HEK293T (cell line): ENCODE measurements at regions not wholly inside any gene's neighbourhood (a gene's known extent, or its start where the extent isn't known, plus 50 kb on each side); places are given as distances from the start of the nearest gene placed in this dataset.

Experiments
- FOXK2 ChIP-seq: fragments of 450-650 bp; IDR thresholded peaks from 2 replicates; pipeline ENCODE4 v1.6.1; 2016; ENCODE audit warnings: mild to moderate bottlenecking
- FOXM1 ChIP-seq: fragments of 450-650 bp; IDR thresholded peaks from 2 replicates; pipeline ENCODE4 v1.6.1; 2017; ENCODE audit warnings: mild to moderate bottlenecking, borderline replicate concordance
- L3MBTL2 ChIP-seq: fragments of 450-650 bp; conservative IDR thresholded peaks from 2 replicates; pipeline ENCODE4 v1.6.1; 2016; ENCODE audit warnings: mild to moderate bottlenecking
- PKNOX1 ChIP-seq: fragments of 450-650 bp; IDR thresholded peaks from 2 replicates; pipeline ENCODE4 v1.6.1; 2016
- SP1 ChIP-seq: fragments of 450-650 bp; IDR thresholded peaks from 2 replicates; pipeline ENCODE4 v1.6.1; 2017
- TARDBP ChIP-seq: fragments of 450-650 bp; IDR thresholded peaks from 2 replicates; pipeline ENCODE4 v1.6.1; 2016
- ZNF384 ChIP-seq: fragments of 450-650 bp; IDR thresholded peaks from 2 replicates; pipeline ENCODE4 v1.6.1; 2016

GRCh38 chrX:113849408-113849807 lies 734.5 kb upstream of the HTR2C start:
- no peak for TF ChIP-seq PKNOX1
- no peak for TF ChIP-seq SP1
- no peak for TF ChIP-seq L3MBTL2
- no peak for TF ChIP-seq FOXM1
- TF ChIP-seq ZNF384, result no peak
- no peak for TF ChIP-seq TARDBP
- no peak for TF ChIP-seq FOXK2
